Spleen (tissue), 7 donors: ENCODE measurements at regions not wholly inside any gene's neighbourhood (a gene's known extent, or its start where the extent isn't known, plus 50 kb on each side); places are given as distances from the start of the nearest gene placed in this dataset.

ENCODE experiments used
- CTCF ChIP-seq, 11 experiments: fragments of 200-600 bp in 7 of 11; fragments of 450-650 bp in 4 of 11; sonication (generic) in 4 of 11; IDR thresholded peaks in 8 of 11; conservative IDR thresholded peaks in 3 of 11; 1 replicate in 7 of 11; 2 replicates in 4 of 11; pipeline versions ENCODE4 v1.4.0 to v1.8.0; 2016 to 2021; ENCODE audit warnings: antibody characterized with exemption in 11 of 11, inconsistent platforms in 4 of 11, mild to moderate bottlenecking in 1 of 11
- POLR2A ChIP-seq, 3 donors: fragments of 450-650 bp; IDR thresholded peaks; one replicate each; pipeline ENCODE4 v1.5.1; 2017; ENCODE audit warnings: antibody characterized with exemption in 3 of 3, mild to moderate bottlenecking in 1 of 3
- donor health status: DM: no; HTN: no; CAD: no; lungs with moderate emphysema.
- donor health status: DM: no; HTN: no; CAD: no.
- donor health status: DM: no; HTN: no; CAD: no.

DNA sequence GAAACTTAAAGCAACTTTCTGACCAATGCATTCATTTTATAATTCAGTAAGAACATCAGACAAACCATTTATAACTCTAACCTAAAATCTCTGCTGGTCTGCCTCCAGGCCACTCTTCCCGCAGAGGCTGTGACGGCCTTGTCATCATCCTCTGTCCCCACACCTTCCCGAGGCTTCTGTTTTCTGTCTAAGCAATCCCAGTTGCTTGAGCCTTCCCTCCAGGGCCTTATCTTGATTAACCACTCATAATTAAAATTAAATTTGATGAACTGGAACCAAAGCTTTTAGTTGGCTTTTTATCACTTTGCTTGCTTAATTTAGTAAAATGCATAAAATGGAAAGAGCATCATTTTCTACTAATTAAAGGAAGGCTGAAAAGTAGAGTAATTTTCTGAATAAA, 312.4 kb downstream of the DIRAS2 start:
- TF ChIP-seq POLR2A (IDR thresholded peaks at IDR 0.05): no peak
- no peak for TF ChIP-seq CTCF (IDR thresholded peaks at IDR 0.05 in 8 of 11, conservative IDR thresholded peaks at IDR 0.05 in 3 of 11)
